Calu3 (cell line): ENCODE measurements at regions not wholly inside any gene's neighbourhood (a gene's known extent, or its start where the extent isn't known, plus 50 kb on each side); places are given as distances from the start of the nearest gene placed in this dataset.
"Not testable (repeated sequence)": the region's sequence is repeated elsewhere in the genome, so short reads cannot be mapped to it uniquely, and the experiment has no call there.

Experiments
- BruUV-seq: library from RNA; stranded (reverse); fragments of 400-500 nt; replicated peaks from 2 replicates; lab custom pipeline; 2021; lab: Mats Ljungman, UMichigan
- CTCF ChIA-PET: fragments of 300-600 bp; sonication (Branson Sonifier 250); formaldehyde crosslinking; loops from one replicate; lab custom pipeline; 2022; ENCODE audit warnings: antibody characterized with exemption; lab: Charles Lee
- DNase-seq: peaks from one replicate; pipeline ENCODE4 v3.0.0; 2022
- H3K27ac Mint-ChIP-seq: one replicate; pipeline ENCODE4 v1.8.0; 2022; ENCODE audit warnings: mixed read lengths; ENCODE audit not compliant: unreplicated experiment
- H3K27me3 Mint-ChIP-seq: one replicate; pipeline ENCODE4 v1.8.0; 2022; ENCODE audit warnings: mixed read lengths; ENCODE audit not compliant: unreplicated experiment
- H3K36me3 Mint-ChIP-seq: one replicate; pipeline ENCODE4 v1.8.0; 2022; ENCODE audit warnings: mild to moderate bottlenecking, moderate library complexity, mixed read lengths; ENCODE audit not compliant: insufficient read depth, unreplicated experiment
- H3K4me1 Mint-ChIP-seq: one replicate; pipeline ENCODE4 v1.8.0; 2022; ENCODE audit warnings: mild to moderate bottlenecking, low read depth, mixed read lengths; ENCODE audit not compliant: unreplicated experiment
- H3K4me3 Mint-ChIP-seq: one replicate; pipeline ENCODE4 v1.8.0; 2022; ENCODE audit warnings: mild to moderate bottlenecking, low read depth, moderate library complexity, mixed read lengths; ENCODE audit not compliant: unreplicated experiment
- H3K9me3 Mint-ChIP-seq: one replicate; pipeline ENCODE4 v1.8.0; 2022; ENCODE audit warnings: low read depth, mixed read lengths; ENCODE audit not compliant: unreplicated experiment
- CTCF ChIP-seq: fragments of 200-600 bp; IDR thresholded peaks from one replicate; pipeline ENCODE4 v1.8.0; 2022; ENCODE audit warnings: antibody characterized with exemption; ENCODE audit not compliant: unreplicated experiment
- intact Hi-C: fragments of 100-400 bp; cut with micrococcal nuclease; formaldehyde crosslinking; loops from one replicate; pipeline ENCODE4 v1.10.0; 2022; ENCODE audit not compliant: unreplicated experiment

DNA sequence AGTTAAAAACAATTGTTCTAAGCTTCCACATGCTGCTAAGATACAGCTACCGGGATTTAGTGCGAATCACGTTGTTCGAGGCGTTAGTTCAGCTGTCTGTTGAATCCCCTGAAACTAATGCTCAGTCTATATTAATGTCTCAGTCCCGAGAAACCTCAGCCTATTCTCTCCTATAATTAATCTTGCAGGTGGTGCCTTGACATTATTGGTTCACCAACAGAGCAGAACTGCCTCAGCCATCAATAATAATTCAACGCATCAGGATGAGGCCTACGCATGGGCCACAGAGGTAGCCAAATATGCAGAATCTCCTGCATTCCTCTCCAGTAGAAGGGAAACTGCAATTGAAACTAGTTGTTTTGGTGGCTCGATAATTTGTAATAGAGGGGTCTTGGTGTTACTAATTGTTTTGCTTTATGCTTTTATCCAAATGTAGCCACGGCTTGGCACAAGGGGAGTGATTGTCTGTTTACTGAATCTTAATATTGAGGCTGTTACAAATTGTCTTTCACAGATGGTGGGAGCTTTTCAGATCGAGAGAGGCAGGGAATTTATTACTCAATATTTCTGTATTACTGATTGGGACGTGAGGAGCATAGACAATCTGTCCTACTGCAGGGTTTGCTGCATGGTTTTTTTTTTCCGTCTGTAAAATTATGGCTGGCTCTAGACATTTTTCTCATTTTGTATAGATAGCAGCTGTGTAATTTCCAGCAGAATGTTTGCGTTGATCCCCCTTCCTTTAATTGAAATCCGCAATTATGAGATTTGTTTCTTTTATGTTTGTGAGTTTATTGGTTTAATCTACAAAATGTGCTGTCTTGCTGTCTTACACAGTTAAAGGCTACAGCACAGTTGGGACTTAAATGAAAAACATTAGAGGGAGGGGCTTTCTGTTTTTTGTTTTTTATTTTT, 1036.5 kb upstream of the NOVA1 start:
- CTCF ChIA-PET = interaction anchor here (0.6 kb wide), 1 partner anchor 1343 kb away, joined by 3 read pairs; no protein-coding TSS in a partner anchor
- H3K36me3 Mint-ChIP-seq = no peaks in the 10 kb centered on the region
- H3K9me3 Mint-ChIP-seq = no peaks in the 10 kb centered on the region
- H3K4me1 Mint-ChIP-seq = no peaks in the 10 kb centered on the region
- H3K27ac Mint-ChIP-seq = no peak overlapping the region
- TF ChIP-seq CTCF = no peak
- H3K27me3 Mint-ChIP-seq = no peaks in the 10 kb centered on the region
- BruUV-seq = no TSS peak
- intact Hi-C loops = no loop called here
- H3K4me3 Mint-ChIP-seq = no peak overlapping the region
- no peak for DNase-seq

DNA sequence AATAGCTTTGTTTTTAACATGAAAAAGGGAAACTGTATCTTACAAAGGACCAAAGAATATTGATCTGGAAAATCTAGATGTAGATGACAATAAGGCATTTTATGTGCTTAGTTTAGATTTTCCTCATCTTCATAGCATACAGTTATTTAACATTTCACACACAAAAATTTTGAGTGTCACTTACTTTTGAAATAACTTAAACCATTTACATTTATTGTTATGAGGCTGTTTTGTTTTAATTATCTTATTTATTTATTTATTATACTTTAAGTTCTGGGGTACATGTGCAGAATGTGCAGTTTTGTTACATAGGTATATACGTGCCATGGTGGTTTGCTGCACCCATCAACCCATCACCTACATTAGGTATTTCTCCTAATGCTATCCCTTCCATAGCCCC, 1042.9 kb upstream of the NOVA1 start:
- H3K36me3 Mint-ChIP-seq, H3K9me3 Mint-ChIP-seq, H3K4me3 Mint-ChIP-seq, H3K27me3 Mint-ChIP-seq, CTCF ChIA-PET, H3K4me1 Mint-ChIP-seq, H3K27ac Mint-ChIP-seq, intact Hi-C loops, DNase-seq, BruUV-seq: not testable (repeated sequence)

- BruUV-seq = no TSS peak
- DNase-seq = no peak
- Mint-ChIP-seq H3K9me3 (peaks cover 3% of the 10 kb centered on the region), H3K27ac (no peak overlapping the region), H3K4me3 (no peak overlapping the region), H3K4me1 (no peaks in the 10 kb centered on the region), H3K27me3 (no peaks in the 10 kb centered on the region), H3K36me3 (no peaks in the 10 kb centered on the region)
- CTCF ChIA-PET = no interaction called here
- intact Hi-C loops = no loop called here
- no peak for TF ChIP-seq CTCF
These were observed 1044.5 kb upstream of the NOVA1 start for GRCh38 chr14:27642251-27642866.

GRCh38 chr14:27660683-27661082, 1062.8 kb upstream of the NOVA1 start:
- CTCF ChIA-PET = no interaction called here
- Mint-ChIP-seq H3K27me3 (no peaks in the 10 kb centered on the region), H3K4me1 (no peaks in the 10 kb centered on the region), H3K27ac (no peak overlapping the region), H3K9me3 (peaks cover 6% of the 10 kb centered on the region), H3K4me3 (no peak overlapping the region), H3K36me3 (no peaks in the 10 kb centered on the region)
- BruUV-seq = no TSS peak
- no peak for DNase-seq
- TF ChIP-seq CTCF = no peak
- intact Hi-C loops = no loop called here
